ENCODE measurements at regions not wholly inside any gene's neighbourhood (a gene's known extent, or its start where the extent isn't known, plus 50 kb on each side); places are given as distances from the start of the nearest gene placed in this dataset.
"Not testable (repeated sequence)": the region's sequence is repeated elsewhere in the genome, so short reads cannot be mapped to it uniquely, and the experiment has no call there.

GRCh38 chr20:61056627-61057442 is 195.2 kb upstream of the CDH4 start:
- no peak for DNase-seq

- DNase-seq: no peak
Measured at GRCh38 chr20:61057443-61058121, 194.5 kb upstream of the CDH4 start.

- no peak for DNase-seq
Measured at GRCh38 chr20:61061981-61062380, 190.1 kb upstream of the CDH4 start.

- no peak for DNase-seq
Measured at GRCh38 chr20:61065853-61066252, 186.2 kb upstream of the CDH4 start.

- DNase-seq: no peak
Measured at GRCh38 chr20:61066526-61066925, 185.5 kb upstream of the CDH4 start.

GRCh38 chr20:61067221-61067620 is 184.8 kb upstream of the CDH4 start:
- DNase-seq: no peak

- DNase-seq: no peak
Measured at GRCh38 chr20:61072398-61072797, 179.7 kb upstream of the CDH4 start.

GRCh38 chr20:61073376-61073775 is 178.7 kb upstream of the CDH4 start:
- DNase-seq: no peak

GRCh38 chr20:61082720-61083119 is 169.3 kb upstream of the CDH4 start:
- no peak for DNase-seq

- no peak for DNase-seq
Measured at GRCh38 chr20:61083431-61083830, 168.6 kb upstream of the CDH4 start.

- no peak for DNase-seq
Measured at GRCh38 chr20:61086031-61086430, 166.0 kb upstream of the CDH4 start.

GRCh38 chr20:61090541-61090940 is 161.5 kb upstream of the CDH4 start:
- DNase-seq: no peak

- no peak for DNase-seq
Measured at GRCh38 chr20:61092251-61092650, 159.8 kb upstream of the CDH4 start.

- DNase-seq: no peak
Measured at GRCh38 chr20:61094581-61094980, 157.5 kb upstream of the CDH4 start.

GRCh38 chr20:61096463-61096862 is 155.6 kb upstream of the CDH4 start:
- DNase-seq: no peak

- no peak for DNase-seq
Measured at GRCh38 chr20:61099806-61100205, 152.3 kb upstream of the CDH4 start.

GRCh38 chr20:61100489-61100888 is 151.6 kb upstream of the CDH4 start:
- no peak for DNase-seq

GRCh38 chr20:61101321-61101720 is 150.7 kb upstream of the CDH4 start:
- DNase-seq: not testable (repeated sequence)

GRCh38 chr20:61104232-61104631 is 147.8 kb upstream of the CDH4 start:
- no peak for DNase-seq

GRCh38 chr20:61105395-61105794 is 146.7 kb upstream of the CDH4 start:
- DNase-seq: no peak

- no peak for DNase-seq
Measured at GRCh38 chr20:61106438-61106837, 145.6 kb upstream of the CDH4 start.

- DNase-seq: no peak
Measured at GRCh38 chr20:61109221-61109805, 142.7 kb upstream of the CDH4 start.

GRCh38 chr20:61112515-61112914 is 139.5 kb upstream of the CDH4 start:
- DNase-seq: no peak

GRCh38 chr20:61113731-61114130 is 138.3 kb upstream of the CDH4 start:
- no peak for DNase-seq
